NCI-H128 (cell line): ENCODE measurements at regions not wholly inside any gene's neighbourhood (a gene's known extent, or its start where the extent isn't known, plus 50 kb on each side); places are given as distances from the start of the nearest gene placed in this dataset.

Source experiments
- DNase-seq: peaks from one replicate; lab custom pipeline; 2025; ENCODE audit not compliant: unreplicated experiment; lab: John Stamatoyannopoulos, UW

DNA sequence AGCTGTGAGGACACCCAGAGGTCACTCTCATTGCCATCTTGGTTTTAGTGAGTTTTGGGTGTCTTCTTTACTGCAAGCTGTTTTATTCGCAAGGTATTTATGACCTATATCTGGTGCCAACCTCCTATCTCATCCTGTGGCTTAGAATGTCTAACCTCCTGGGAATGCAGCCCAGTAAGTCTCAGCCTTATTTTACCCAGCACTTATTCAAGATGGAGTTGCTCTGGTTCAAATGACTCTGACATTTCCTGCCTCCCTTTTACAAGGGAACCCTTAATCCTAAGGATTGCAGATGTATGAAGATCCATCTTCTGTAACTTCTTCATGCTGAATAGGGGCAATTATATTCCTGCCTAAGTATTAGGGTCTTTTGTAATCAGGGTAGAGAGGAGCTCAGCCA is 708.0 kb downstream of the TMEM182 start:
- no peak for DNase-seq

GRCh38 chr2:103484906-103485305 is 723.1 kb downstream of the TMEM182 start:
- DNase-seq = no peak

- DNase-seq = no peak
Observed at GRCh38 chr2:103496850-103497249, 735.0 kb downstream of the TMEM182 start.

GRCh38 chr2:103506812-103507211 is 745.0 kb downstream of the TMEM182 start:
- no peak for DNase-seq

DNA sequence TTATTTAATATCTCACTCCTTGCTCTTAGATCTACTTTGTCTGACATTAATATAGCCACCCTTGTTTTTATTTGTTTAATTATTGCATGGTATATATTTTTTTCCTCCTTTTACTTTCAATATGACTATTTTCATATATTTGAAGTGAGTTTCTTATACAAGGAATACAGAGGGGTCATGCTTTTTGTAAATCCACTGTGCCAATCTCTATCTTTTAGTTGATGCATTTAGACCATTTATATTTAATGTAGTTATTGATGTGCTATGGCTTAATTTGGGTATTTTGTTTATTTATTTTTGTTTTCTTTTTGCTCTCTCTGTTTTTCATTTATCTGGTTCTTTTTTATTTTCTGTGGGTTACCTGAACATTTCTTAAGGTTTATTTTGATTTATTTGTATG is 750.6 kb downstream of the TMEM182 start:
- DNase-seq = no peak

DNA sequence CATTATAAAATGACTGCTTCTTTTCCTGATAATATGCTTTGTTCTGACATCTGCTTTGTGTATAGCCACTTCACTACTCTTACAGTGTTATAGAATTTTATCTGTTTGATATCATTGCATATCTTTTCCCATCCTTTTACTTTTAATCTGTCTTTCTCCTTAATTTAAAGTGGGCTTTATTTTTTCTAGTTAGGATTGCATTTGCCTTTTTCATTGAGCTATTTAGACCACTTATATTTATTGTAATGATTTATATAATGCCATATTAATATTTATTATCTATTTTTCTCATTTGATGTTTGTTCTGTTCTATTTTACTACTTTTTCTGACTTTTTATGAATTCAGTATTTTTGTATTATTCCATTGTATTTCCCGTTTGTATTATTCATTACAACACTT is 758.7 kb downstream of the TMEM182 start:
- no peak for DNase-seq

GRCh38 chr2:103525756-103526155 is 763.9 kb downstream of the TMEM182 start:
- DNase-seq = no peak

DNA sequence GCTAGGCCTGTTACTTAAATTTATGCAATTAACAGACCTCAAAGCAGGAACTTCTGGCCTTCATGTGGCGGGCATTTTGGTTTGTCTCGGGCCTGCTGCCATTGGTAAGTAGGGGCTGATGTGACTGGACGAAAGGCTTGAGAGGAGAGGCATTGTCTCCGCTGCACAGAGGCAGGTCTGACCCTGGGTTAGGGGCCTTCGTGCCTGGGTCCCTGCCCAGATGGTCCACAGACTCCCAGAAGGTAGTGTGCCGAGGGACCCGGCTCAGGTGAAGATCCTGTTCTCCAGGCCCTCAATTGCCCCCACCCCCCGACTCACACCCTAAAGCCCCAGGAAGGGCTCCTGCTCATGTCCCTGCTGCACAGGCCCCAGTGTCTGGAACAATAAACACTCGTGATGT is 764.9 kb downstream of the TMEM182 start:
- no peak for DNase-seq

GRCh38 chr2:103527278-103527677 is 765.4 kb downstream of the TMEM182 start:
- DNase-seq = no peak

GRCh38 chr2:103529798-103530502 is 768.1 kb downstream of the TMEM182 start:
- no peak for DNase-seq

GRCh38 chr2:103552775-103553174 is 790.9 kb downstream of the TMEM182 start:
- no peak for DNase-seq

GRCh38 chr2:103594823-103595222 is 833.0 kb downstream of the TMEM182 start:
- no peak for DNase-seq

DNA sequence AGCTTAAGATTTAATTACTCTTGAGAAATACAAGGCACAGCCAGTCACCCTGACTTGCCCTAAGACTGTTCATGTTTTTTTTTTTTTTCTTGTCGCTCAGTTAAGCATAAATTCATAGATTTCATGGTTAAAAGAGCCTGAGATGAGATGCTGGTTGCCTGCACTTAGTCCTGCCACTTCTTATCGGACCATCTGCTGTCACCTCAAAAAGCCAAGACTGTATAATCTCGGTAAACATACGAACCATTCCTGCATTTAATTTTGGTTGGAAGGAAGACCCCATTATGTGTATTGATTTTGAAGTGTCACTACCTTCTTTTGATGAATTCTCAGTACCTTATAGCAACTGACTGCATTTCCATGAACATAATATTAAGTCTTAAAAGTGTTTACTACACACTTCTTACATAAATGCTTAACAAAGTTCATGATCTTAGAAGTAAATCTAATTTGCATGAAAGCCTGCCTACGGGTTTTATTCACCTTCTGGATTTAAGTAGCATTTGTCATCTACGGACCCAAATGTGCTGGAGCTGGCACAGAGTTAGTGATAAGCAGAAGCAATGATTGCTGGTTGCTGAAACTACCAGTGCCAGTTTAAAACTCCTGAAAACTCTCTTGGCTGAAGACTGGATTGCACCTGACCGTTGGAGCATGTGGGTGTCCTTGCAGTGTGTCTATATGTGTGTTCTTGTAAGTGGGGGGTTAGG is 843.4 kb downstream of the TMEM182 start:
- no peak for DNase-seq

- no peak for DNase-seq
Observed at GRCh38 chr2:103615611-103616105, 853.8 kb downstream of the TMEM182 start.

- DNase-seq = no peak
Observed at GRCh38 chr2:103616891-103617290, 855.1 kb downstream of the TMEM182 start.

- no peak for DNase-seq
Observed at GRCh38 chr2:103618112-103618511, 856.3 kb downstream of the TMEM182 start.

DNA sequence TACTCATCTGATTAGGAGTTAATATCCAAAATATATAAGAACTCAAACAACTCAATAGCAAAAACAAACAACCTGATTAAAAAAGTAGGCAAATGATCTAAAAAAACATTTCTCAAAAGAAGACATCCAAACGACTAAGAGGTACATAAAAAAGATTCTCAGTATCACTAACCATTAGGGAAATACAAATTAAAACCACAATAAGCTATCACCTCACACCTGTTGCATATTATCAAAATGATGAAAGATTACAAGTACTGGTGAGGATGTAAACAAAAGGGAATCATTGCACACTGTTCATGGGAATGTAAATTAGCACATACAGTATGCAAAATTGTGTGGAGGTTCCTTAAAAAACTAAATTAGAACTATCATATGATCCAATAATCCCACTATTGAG is 865.5 kb downstream of the TMEM182 start:
- DNase-seq = no peak

GRCh38 chr2:103638978-103639377 is 877.1 kb downstream of the TMEM182 start:
- DNase-seq = no peak

DNA sequence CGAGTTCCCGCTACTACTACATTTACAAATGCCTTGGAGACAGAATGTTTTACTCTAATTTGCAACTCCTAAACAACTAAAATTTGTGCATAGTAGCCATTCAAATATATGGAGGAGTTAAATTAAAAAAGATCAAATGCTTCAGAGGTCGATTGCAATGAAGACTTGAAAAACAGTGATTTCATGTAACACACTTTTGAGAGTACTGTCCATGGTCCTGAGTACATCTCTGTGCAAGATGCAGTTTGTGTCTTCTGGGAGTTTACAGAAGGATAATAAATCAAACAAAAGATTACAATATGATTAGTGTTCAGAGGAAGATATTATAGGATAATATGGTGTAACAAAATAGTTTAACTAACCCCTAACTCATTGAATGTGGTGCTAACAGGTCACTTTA is 894.7 kb downstream of the TMEM182 start:
- DNase-seq = no peak

DNA sequence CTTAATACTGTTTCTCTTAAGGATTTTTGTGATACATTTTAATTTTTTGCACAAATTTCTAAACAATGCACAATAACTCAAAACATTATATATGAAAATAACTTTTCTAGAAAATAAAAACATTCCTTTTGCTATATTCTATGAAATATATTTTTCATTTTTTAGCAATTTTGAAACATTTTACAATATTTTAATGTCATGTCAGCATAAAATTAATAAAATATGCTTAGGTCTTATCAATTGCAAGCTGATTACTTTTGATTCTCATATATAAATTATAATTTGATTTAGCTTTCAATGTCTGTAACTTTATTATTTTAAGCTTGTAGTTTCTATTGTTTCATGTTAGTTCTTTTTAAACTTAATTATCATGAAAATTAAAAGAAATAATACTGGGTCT is 898.7 kb downstream of the TMEM182 start:
- DNase-seq = no peak

DNA sequence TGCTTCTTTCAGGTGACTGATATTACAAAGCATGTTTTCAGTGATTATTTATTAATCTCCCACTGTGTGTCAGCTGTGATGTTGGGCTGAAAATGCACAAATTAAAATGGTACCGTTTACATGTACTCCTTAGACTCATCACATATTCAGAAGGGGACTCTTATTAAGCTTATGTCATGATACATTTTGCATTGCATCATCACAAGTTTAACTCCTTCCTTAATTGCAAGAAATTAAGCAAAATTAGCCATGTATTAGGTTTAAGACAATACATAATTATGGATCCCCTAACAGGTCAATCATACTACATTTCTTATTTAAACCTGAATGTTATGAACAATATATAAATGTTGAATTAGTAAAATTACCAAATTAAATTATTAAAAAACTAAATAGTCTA is 899.1 kb downstream of the TMEM182 start:
- no peak for DNase-seq

- no peak for DNase-seq
Observed at GRCh38 chr2:103664690-103665089, 902.9 kb downstream of the TMEM182 start.
